ENCODE measurements at regions not wholly inside any gene's neighbourhood (a gene's known extent, or its start where the extent isn't known, plus 50 kb on each side); places are given as distances from the start of the nearest gene placed in this dataset.

DNA sequence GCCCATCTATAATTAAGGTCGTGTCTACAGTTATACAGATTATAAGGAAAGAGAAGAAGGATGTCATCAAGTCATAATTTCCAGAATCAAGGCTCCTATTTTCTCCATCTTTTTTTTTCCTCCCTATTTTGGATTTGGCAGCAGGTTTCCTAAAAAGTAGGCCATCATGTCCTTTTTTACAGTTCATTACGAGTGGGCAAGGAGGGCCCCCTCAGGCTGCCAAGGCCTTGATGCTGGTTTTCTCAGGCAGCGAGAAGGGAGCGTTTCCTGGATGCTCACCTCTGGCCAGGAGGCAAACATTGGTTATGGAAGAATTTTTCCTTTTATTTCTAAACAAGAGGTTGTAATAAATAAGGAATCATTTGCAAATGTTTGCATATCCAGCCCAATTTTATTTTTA, 414.6 kb downstream of the DHX35 start:
- TF ChIP-seq, protein P1, sequence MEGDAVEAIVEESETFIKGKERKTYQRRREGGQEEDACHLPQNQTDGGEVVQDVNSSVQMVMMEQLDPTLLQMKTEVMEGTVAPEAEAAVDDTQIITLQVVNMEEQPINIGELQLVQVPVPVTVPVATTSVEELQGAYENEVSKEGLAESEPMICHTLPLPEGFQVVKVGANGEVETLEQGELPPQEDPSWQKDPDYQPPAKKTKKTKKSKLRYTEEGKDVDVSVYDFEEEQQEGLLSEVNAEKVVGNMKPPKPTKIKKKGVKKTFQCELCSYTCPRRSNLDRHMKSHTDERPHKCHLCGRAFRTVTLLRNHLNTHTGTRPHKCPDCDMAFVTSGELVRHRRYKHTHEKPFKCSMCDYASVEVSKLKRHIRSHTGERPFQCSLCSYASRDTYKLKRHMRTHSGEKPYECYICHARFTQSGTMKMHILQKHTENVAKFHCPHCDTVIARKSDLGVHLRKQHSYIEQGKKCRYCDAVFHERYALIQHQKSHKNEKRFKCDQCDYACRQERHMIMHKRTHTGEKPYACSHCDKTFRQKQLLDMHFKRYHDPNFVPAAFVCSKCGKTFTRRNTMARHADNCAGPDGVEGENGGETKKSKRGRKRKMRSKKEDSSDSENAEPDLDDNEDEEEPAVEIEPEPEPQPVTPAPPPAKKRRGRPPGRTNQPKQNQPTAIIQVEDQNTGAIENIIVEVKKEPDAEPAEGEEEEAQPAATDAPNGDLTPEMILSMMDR (conservative IDR thresholded peaks at IDR 0.05 in 1 of 2, IDR thresholded peaks at IDR 0.05 in 1 of 2; ENCODE audit: extremely low read depth in 1 of 2, insufficient read depth in 1 of 2, low read depth in 1 of 2, low read length in 2 of 2): no peak
- no peak for TF ChIP-seq EZH2 (IDR thresholded peaks at IDR 0.05; ENCODE audit: borderline replicate concordance, low read length)
